ENCODE measurements at regions not wholly inside any gene's neighbourhood (a gene's known extent, or its start where the extent isn't known, plus 50 kb on each side); places are given as distances from the start of the nearest gene placed in this dataset.

DNA sequence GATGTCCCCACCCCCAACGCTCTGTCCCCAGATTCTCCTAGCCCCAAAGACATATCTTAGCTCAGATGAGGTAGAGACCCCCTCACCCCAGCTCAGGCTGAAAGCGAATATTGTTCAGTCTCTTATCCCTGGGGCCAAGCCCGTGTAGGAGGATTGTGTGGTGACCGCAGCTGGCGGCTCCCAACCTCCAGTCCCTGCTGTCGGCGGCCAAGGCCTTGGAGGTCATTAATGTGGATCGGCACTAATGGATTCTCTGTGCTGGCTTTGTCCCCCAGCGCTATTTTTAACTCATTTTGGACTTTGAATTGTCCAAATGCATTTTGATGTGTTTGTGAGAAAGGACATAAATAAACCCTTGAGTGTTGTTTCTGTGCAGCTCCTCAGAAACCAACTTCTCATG lies 124.2 kb downstream of the UQCRFS1 start:
- DNase-seq = no peak
- H3K56ac ChIP-seq (ENCODE audit: insufficient read length, low read depth, low read length) = no peak overlapping the region
- H3K27me3 ChIP-seq (ENCODE audit: insufficient read depth, low read length) = no peaks in the 10 kb centered on the region
- H4K5ac ChIP-seq (ENCODE audit: insufficient read length, low read depth, low read length) = no peak overlapping the region
- H3K27ac Mint-ChIP-seq = peak overlapping the region in 1 of 3 experiments; percentile 56; a peak in 1 of 7 replicates
- peaks cover 23 to 26% of the 10 kb centered on the region in 2 experiments for H3K4me1 Mint-ChIP-seq
- H3K23me2 ChIP-seq (ENCODE audit: insufficient read length, low read depth, low read length, poor library complexity, severe bottlenecking) = no peaks in the 10 kb centered on the region
- H3K18ac ChIP-seq (ENCODE audit: insufficient read length, low read depth, low read length) = no peak overlapping the region
- H3K9ac ChIP-seq (ENCODE audit: extremely low read depth, insufficient read length, low read length) = no peak overlapping the region
- H3K79me2 ChIP-seq (ENCODE audit: insufficient read depth, low read length) = no peaks in the 10 kb centered on the region
- H3K23ac ChIP-seq (ENCODE audit: insufficient read length, low read depth, low read length) = no peak overlapping the region
- no peaks in the 10 kb centered on the region for H3K9me3 ChIP-seq (ENCODE audit: control insufficient read depth, low read depth, low read length)
- H3K27ac ChIP-seq (ENCODE audit: insufficient read length, low read depth, low read length) = no peak overlapping the region
- H3K4me2 ChIP-seq (ENCODE audit: insufficient read depth, insufficient read length, low read length) = no peak overlapping the region
- H3K36me3 Mint-ChIP-seq (ENCODE audit: insufficient read depth in 1 of 3, low read depth in 3 of 3) = no peaks in the 10 kb centered on the region
- H3K4me1 ChIP-seq (ENCODE audit: insufficient read depth, low read length) = peaks cover 2% of the 10 kb centered on the region; the same call in 1 of the 2 replicates
- WGBS (ENCODE audit: extremely low coverage, insufficient read length, low lambda C conversion rate) = no CpG with 5 or more reads among the region's 9 CpGs
- no peak overlapping the region for H2BK12ac ChIP-seq (ENCODE audit: insufficient read length, low read depth, low read length)
- H4K20me1 ChIP-seq (ENCODE audit: control insufficient read depth, insufficient read depth, insufficient read length) = no peaks in the 10 kb centered on the region
- H2BK15ac ChIP-seq (ENCODE audit: low read depth, low read length) = no peak overlapping the region
- peaks cover 3 to 4% of the 10 kb centered on the region in 2 experiments; a peak in 3 of 5 replicates for H3K9me3 Mint-ChIP-seq
- no peak overlapping the region for H2BK20ac ChIP-seq (ENCODE audit: low read depth, low read length, poor library complexity, severe bottlenecking)
- no peak overlapping the region for H4K91ac ChIP-seq (ENCODE audit: insufficient read length, low read depth, low read length)
- no peak overlapping the region for H4K8ac ChIP-seq (replicated peaks; ENCODE audit: insufficient read length, low read depth, low read length)
- no peak overlapping the region for H2AFZ ChIP-seq (ENCODE audit: low read length)
- no peak overlapping the region for H2AK5ac ChIP-seq (ENCODE audit: insufficient read length, low read length)
- H3K79me1 ChIP-seq (ENCODE audit: insufficient read depth, low read depth, low read length, poor library complexity, severe bottlenecking) = no peaks in the 10 kb centered on the region
- no peak overlapping the region for H3K4ac ChIP-seq (ENCODE audit: low read depth, low read length)
- H3K27me3 Mint-ChIP-seq (ENCODE audit: low read depth) = peaks cover 4% of the 10 kb centered on the region
- H2BK5ac ChIP-seq (ENCODE audit: insufficient read length, low read length) = no peak overlapping the region
- no peak overlapping the region for H2BK120ac ChIP-seq (ENCODE audit: low read depth, low read length, poor library complexity, severe bottlenecking)
- H3K14ac ChIP-seq (ENCODE audit: insufficient read depth, low read length) = no peak overlapping the region
- H3K4me3 Mint-ChIP-seq = no peak overlapping the region
- TF ChIP-seq, protein P1, sequence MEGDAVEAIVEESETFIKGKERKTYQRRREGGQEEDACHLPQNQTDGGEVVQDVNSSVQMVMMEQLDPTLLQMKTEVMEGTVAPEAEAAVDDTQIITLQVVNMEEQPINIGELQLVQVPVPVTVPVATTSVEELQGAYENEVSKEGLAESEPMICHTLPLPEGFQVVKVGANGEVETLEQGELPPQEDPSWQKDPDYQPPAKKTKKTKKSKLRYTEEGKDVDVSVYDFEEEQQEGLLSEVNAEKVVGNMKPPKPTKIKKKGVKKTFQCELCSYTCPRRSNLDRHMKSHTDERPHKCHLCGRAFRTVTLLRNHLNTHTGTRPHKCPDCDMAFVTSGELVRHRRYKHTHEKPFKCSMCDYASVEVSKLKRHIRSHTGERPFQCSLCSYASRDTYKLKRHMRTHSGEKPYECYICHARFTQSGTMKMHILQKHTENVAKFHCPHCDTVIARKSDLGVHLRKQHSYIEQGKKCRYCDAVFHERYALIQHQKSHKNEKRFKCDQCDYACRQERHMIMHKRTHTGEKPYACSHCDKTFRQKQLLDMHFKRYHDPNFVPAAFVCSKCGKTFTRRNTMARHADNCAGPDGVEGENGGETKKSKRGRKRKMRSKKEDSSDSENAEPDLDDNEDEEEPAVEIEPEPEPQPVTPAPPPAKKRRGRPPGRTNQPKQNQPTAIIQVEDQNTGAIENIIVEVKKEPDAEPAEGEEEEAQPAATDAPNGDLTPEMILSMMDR (conservative IDR thresholded peaks at IDR 0.05) = no peak
- no peak overlapping the region for H3T11ph ChIP-seq (ENCODE audit: low read length)
